Chondrocyte (in vitro differentiated cells): ENCODE measurements at regions not wholly inside any gene's neighbourhood (a gene's known extent, or its start where the extent isn't known, plus 50 kb on each side); places are given as distances from the start of the nearest gene placed in this dataset.

Experiments
- DNase-seq: peaks from one replicate; pipeline ENCODE4 v3.0.0; 2021; ENCODE audit warnings: mixed read lengths, low spot score
- H3K27ac Mint-ChIP-seq: one replicate; pipeline ENCODE4 v1.8.0; 2021; ENCODE audit warnings: mild to moderate bottlenecking, moderate library complexity, mixed read lengths; ENCODE audit not compliant: unreplicated experiment
- H3K27me3 Mint-ChIP-seq: 2 replicates; pipeline ENCODE4 v1.8.0; 2021; ENCODE audit warnings: low read depth, mixed read lengths
- H3K36me3 Mint-ChIP-seq: 2 replicates; pipeline ENCODE4 v1.8.0; 2021; ENCODE audit warnings: low read depth, mixed read lengths
- H3K4me1 Mint-ChIP-seq: 2 replicates; pipeline ENCODE4 v1.8.0; 2021; ENCODE audit warnings: low read depth, mild to moderate bottlenecking, mixed read lengths
- H3K4me3 Mint-ChIP-seq: one replicate; pipeline ENCODE4 v1.8.0; 2021; ENCODE audit warnings: mild to moderate bottlenecking, moderate library complexity, mixed read lengths; ENCODE audit not compliant: unreplicated experiment
- H3K9me3 Mint-ChIP-seq: 2 replicates; pipeline ENCODE4 v1.8.0; 2021; ENCODE audit warnings: low read depth, mixed read lengths
- CTCF ChIP-seq: fragments of 200-600 bp; sonication (generic); IDR thresholded peaks from 2 replicates; pipeline ENCODE4 v1.5.0; 2021; ENCODE audit warnings: antibody characterized with exemption, mild to moderate bottlenecking, moderate library complexity

- DNase-seq = no peak
- Mint-ChIP-seq H3K27me3 (no peaks in the 10 kb centered on the region), H3K4me1 (no peaks in the 10 kb centered on the region), H3K36me3 (no peaks in the 10 kb centered on the region), H3K4me3 (no peak overlapping the region), H3K9me3 (no peaks in the 10 kb centered on the region), H3K27ac (no peak overlapping the region)
- TF ChIP-seq CTCF = no peak
Observed at GRCh38 chr3:181885868-181886630, 174.3 kb downstream of the SOX2 start.

GRCh38 chr3:181886676-181887075 lies 175.0 kb downstream of the SOX2 start:
- no peaks in the 10 kb centered on the region for H3K36me3 Mint-ChIP-seq
- DNase-seq = no peak
- H3K9me3 Mint-ChIP-seq = no peaks in the 10 kb centered on the region
- H3K4me1 Mint-ChIP-seq = no peaks in the 10 kb centered on the region
- H3K4me3 Mint-ChIP-seq = no peak overlapping the region
- no peaks in the 10 kb centered on the region for H3K27me3 Mint-ChIP-seq
- TF ChIP-seq CTCF = no peak
- no peak overlapping the region for H3K27ac Mint-ChIP-seq

DNA sequence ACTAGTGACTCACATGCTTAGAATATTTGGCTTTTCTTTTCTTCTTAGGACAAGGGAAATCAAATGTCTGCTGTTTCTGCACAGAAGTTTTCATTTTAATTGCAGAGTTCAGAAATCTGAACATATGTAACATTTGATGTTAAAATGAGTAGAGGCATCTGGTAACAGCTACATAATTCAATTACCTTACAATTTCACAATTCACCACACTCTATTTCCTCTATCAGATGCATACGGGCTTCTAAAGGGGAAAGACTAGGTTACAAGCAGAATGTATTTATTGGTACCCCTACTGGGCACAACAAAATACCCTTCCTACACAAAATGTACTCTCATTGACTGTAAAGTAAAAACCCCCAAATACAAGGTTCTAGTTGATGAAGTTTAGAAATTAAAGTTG lies 176.0 kb downstream of the SOX2 start:
- H3K27me3 Mint-ChIP-seq = no peaks in the 10 kb centered on the region
- DNase-seq = no peak
- H3K27ac Mint-ChIP-seq = no peak overlapping the region
- no peak overlapping the region for H3K4me3 Mint-ChIP-seq
- TF ChIP-seq CTCF = no peak
- H3K36me3 Mint-ChIP-seq = no peaks in the 10 kb centered on the region
- H3K4me1 Mint-ChIP-seq = no peaks in the 10 kb centered on the region
- H3K9me3 Mint-ChIP-seq = no peaks in the 10 kb centered on the region

GRCh38 chr3:181888234-181888633 lies 176.5 kb downstream of the SOX2 start:
- no peak for TF ChIP-seq CTCF
- H3K36me3 Mint-ChIP-seq = no peaks in the 10 kb centered on the region
- no peaks in the 10 kb centered on the region for H3K9me3 Mint-ChIP-seq
- no peak overlapping the region for H3K27ac Mint-ChIP-seq
- H3K4me1 Mint-ChIP-seq = no peaks in the 10 kb centered on the region
- DNase-seq = no peak
- H3K27me3 Mint-ChIP-seq = no peaks in the 10 kb centered on the region
- no peak overlapping the region for H3K4me3 Mint-ChIP-seq

GRCh38 chr3:181892848-181893247 lies 181.1 kb downstream of the SOX2 start:
- TF ChIP-seq CTCF = no peak
- Mint-ChIP-seq H3K4me3 (no peak overlapping the region), H3K9me3 (no peaks in the 10 kb centered on the region), H3K27me3 (no peaks in the 10 kb centered on the region), H3K27ac (no peak overlapping the region), H3K4me1 (no peaks in the 10 kb centered on the region), H3K36me3 (no peaks in the 10 kb centered on the region)
- DNase-seq = no peak
